OCI-LY7 (cell line): ENCODE measurements at regions not wholly inside any gene's neighbourhood (a gene's known extent, or its start where the extent isn't known, plus 50 kb on each side); places are given as distances from the start of the nearest gene placed in this dataset.

Experiments used
- CTCF ChIP-seq: fragments of 200-600 bp; sonication (generic); conservative IDR thresholded peaks from 2 replicates; pipeline ENCODE4 v1.5.1; 2014; ENCODE audit warnings: mild to moderate bottlenecking, antibody characterized with exemption, low read length, moderate library complexity, mixed read lengths
- EZH2phosphoT487 ChIP-seq: fragments of 200-600 bp; sonication (generic); IDR thresholded peaks from 2 replicates; pipeline ENCODE4 v1.6.1; 2018; ENCODE audit warnings: low read depth, borderline replicate concordance, mild to moderate bottlenecking, mixed run types, antibody characterized with exemption, low read length, moderate library complexity, mixed read lengths

DNA sequence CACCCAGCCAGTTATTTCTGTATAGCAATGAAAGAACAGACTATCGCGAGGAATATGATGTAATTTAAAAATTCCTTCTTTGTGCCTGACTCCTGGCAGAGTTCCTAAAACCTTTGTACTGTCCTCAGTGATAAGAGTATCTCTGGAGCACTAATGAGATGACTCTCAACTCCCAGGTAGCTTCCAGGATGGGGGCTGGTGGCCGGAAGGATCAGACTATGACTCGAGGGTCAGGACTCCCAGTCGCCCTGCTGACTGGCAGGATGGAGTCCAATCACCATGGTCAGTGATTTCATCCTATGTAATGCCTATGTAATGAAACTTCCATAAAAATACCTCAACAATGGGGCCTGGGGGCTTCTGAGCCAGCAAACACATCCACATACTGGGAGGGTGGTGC, 135.1 kb downstream of the SHANK2 start:
- TF ChIP-seq CTCF (no peak), EZH2phosphoT487 (no peak)
